ENCODE measurements at regions not wholly inside any gene's neighbourhood (a gene's known extent, or its start where the extent isn't known, plus 50 kb on each side); places are given as distances from the start of the nearest gene placed in this dataset.

DNA sequence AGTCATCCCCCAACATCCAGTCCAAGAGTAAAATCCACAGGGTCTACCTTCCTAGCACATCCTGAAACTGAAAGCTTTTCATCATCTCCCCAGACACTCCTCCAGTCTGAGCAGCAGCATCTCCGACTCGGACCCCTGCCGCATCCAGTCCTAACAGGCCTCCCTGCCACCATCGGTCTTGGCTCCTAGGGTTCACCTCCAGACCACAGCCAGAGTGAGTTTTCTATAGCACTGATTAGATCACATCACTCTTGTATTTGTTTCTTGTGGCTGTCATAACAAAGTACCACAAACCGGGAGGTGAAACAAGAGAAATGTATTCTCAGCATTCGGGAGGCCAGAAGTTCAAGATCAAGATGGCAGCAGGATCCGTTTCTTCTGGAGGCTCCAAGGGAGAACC lies 187.8 kb downstream of the TOMM20 start:
- no peak for TF ChIP-seq NFIC (IDR thresholded peaks at IDR 0.05; ENCODE audit: borderline replicate concordance)
- no peaks in the 10 kb centered on the region for H3F3A ChIP-seq (replicated peaks; ENCODE audit: insufficient read depth)
- no peak overlapping the region for H3K27ac ChIP-seq (ENCODE audit: low read depth in 2 of 2, low read length in 1 of 2)
- POLR2A ChIA-PET, result no interaction called here
- no peak overlapping the region for H3K4me3 ChIP-seq (ENCODE audit: low read depth in 2 of 2, low read length in 1 of 2)
- 93% methylated on average over 7 of the region's 7 CpGs for WGBS (ENCODE audit: low lambda C conversion rate)
- H3K4me1 ChIP-seq (ENCODE audit: control insufficient read depth in 1 of 2, insufficient read depth in 2 of 2, low read depth in 1 of 2, low read length in 1 of 2), result no peaks in the 10 kb centered on the region
- H3K9me3 ChIP-seq, result no peaks in the 10 kb centered on the region
- H3K79me2 ChIP-seq (ENCODE audit: insufficient read depth), result no peaks in the 10 kb centered on the region
- no peaks in the 10 kb centered on the region for H3K27me3 ChIP-seq (ENCODE audit: insufficient read depth)
- H4K20me1 ChIP-seq (ENCODE audit: insufficient read depth), result no peaks in the 10 kb centered on the region
- H3K4me2 ChIP-seq, result no peak overlapping the region
- CTCF ChIA-PET, result interaction anchor here (1.4 kb wide), 1 partner anchor 143 kb away, joined by 4 read pairs; no protein-coding TSS in a partner anchor
- H3K36me3 ChIP-seq (replicated peaks in 1 of 2; ENCODE audit: control insufficient read depth in 1 of 2, insufficient read depth in 2 of 2, low read length in 1 of 2), result no peaks in the 10 kb centered on the region
- no peak overlapping the region for H3K9ac ChIP-seq
- DNase-seq, result no peak
- H3K9me2 ChIP-seq, result no peaks in the 10 kb centered on the region
- H2AFZ ChIP-seq (ENCODE audit: low read depth), result no peak overlapping the region

DNA sequence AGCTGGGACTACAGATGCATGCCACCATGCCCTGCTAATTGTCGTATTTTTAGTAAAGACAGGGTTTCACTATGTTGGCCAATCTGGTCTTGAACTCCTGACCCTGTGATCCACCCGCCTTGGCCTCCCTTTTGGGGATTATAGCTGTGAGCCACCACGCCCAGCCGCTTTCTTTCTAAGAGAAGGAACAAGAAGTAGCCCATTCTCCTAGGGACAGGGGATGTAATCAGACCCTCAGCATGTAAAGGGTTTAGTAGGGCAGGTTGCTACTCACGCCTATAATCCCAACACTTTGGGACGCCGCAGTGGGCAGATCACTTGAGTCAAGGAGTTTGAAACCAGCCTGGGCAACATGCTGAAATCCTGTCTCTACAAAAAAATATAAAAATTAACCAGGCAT lies 189.7 kb downstream of the TOMM20 start:
- no peaks in the 10 kb centered on the region for H3K9me3 ChIP-seq
- 63% methylated on average over 6 of the region's 7 CpGs for WGBS (ENCODE audit: low lambda C conversion rate)
- H3K4me2 ChIP-seq, result no peak overlapping the region
- no peak overlapping the region for H3K4me3 ChIP-seq (ENCODE audit: low read depth in 2 of 2, low read length in 1 of 2)
- ChIA-PET CTCF (no interaction called here), POLR2A (no interaction called here)
- no peaks in the 10 kb centered on the region for H3K36me3 ChIP-seq (replicated peaks in 1 of 2; ENCODE audit: control insufficient read depth in 1 of 2, insufficient read depth in 2 of 2, low read length in 1 of 2)
- H2AFZ ChIP-seq (ENCODE audit: low read depth), result no peak overlapping the region
- H3K9ac ChIP-seq, result no peak overlapping the region
- H3F3A ChIP-seq (replicated peaks; ENCODE audit: insufficient read depth), result peaks cover 6% of the 10 kb centered on the region
- no peaks in the 10 kb centered on the region for H3K79me2 ChIP-seq (ENCODE audit: insufficient read depth)
- H4K20me1 ChIP-seq (ENCODE audit: insufficient read depth), result no peaks in the 10 kb centered on the region
- no peaks in the 10 kb centered on the region for H3K4me1 ChIP-seq (ENCODE audit: control insufficient read depth in 1 of 2, insufficient read depth in 2 of 2, low read depth in 1 of 2, low read length in 1 of 2)
- no peak for DNase-seq
- no peaks in the 10 kb centered on the region for H3K27me3 ChIP-seq (ENCODE audit: insufficient read depth)
- TF ChIP-seq TAF1 (IDR thresholded peaks at IDR 0.05; ENCODE audit: borderline replicate concordance, low read depth, low read length) (no peak), JUND (IDR thresholded peaks at IDR 0.05) (no peak), RFX5 (IDR thresholded peaks at IDR 0.05; ENCODE audit: low read length) (no peak), FOXM1 (IDR thresholded peaks at IDR 0.05; ENCODE audit: low read depth) (no peak), RXRA (IDR thresholded peaks at IDR 0.05; ENCODE audit: borderline replicate concordance, low read depth) (no peak), ELF1 (IDR thresholded peaks at IDR 0.05) (no peak), GATA2 (CRISPR knock-in tag; IDR thresholded peaks at IDR 0.05) (no peak), TCF12 (IDR thresholded peaks at IDR 0.05) (no peak)
- TF ChIP-seq, protein P1, sequence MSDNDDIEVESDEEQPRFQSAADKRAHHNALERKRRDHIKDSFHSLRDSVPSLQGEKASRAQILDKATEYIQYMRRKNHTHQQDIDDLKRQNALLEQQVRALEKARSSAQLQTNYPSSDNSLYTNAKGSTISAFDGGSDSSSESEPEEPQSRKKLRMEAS (IDR thresholded peaks at IDR 0.05; ENCODE audit: low read depth), result no peak
- TF ChIP-seq, protein P2, sequence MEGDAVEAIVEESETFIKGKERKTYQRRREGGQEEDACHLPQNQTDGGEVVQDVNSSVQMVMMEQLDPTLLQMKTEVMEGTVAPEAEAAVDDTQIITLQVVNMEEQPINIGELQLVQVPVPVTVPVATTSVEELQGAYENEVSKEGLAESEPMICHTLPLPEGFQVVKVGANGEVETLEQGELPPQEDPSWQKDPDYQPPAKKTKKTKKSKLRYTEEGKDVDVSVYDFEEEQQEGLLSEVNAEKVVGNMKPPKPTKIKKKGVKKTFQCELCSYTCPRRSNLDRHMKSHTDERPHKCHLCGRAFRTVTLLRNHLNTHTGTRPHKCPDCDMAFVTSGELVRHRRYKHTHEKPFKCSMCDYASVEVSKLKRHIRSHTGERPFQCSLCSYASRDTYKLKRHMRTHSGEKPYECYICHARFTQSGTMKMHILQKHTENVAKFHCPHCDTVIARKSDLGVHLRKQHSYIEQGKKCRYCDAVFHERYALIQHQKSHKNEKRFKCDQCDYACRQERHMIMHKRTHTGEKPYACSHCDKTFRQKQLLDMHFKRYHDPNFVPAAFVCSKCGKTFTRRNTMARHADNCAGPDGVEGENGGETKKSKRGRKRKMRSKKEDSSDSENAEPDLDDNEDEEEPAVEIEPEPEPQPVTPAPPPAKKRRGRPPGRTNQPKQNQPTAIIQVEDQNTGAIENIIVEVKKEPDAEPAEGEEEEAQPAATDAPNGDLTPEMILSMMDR (IDR thresholded peaks at IDR 0.05), result no peak
- TF ChIP-seq, protein P3, sequence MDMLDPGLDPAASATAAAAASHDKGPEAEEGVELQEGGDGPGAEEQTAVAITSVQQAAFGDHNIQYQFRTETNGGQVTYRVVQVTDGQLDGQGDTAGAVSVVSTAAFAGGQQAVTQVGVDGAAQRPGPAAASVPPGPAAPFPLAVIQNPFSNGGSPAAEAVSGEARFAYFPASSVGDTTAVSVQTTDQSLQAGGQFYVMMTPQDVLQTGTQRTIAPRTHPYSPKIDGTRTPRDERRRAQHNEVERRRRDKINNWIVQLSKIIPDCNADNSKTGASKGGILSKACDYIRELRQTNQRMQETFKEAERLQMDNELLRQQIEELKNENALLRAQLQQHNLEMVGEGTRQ (IDR thresholded peaks at IDR 0.05; ENCODE audit: borderline replicate concordance, low read depth, low read length), result no peak
- TF ChIP-seq, protein P4, sequence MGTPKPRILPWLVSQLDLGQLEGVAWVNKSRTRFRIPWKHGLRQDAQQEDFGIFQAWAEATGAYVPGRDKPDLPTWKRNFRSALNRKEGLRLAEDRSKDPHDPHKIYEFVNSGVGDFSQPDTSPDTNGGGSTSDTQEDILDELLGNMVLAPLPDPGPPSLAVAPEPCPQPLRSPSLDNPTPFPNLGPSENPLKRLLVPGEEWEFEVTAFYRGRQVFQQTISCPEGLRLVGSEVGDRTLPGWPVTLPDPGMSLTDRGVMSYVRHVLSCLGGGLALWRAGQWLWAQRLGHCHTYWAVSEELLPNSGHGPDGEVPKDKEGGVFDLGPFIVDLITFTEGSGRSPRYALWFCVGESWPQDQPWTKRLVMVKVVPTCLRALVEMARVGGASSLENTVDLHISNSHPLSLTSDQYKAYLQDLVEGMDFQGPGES (IDR thresholded peaks at IDR 0.05; ENCODE audit: low read depth, low read length), result no peak
- TF ChIP-seq, protein P5, sequence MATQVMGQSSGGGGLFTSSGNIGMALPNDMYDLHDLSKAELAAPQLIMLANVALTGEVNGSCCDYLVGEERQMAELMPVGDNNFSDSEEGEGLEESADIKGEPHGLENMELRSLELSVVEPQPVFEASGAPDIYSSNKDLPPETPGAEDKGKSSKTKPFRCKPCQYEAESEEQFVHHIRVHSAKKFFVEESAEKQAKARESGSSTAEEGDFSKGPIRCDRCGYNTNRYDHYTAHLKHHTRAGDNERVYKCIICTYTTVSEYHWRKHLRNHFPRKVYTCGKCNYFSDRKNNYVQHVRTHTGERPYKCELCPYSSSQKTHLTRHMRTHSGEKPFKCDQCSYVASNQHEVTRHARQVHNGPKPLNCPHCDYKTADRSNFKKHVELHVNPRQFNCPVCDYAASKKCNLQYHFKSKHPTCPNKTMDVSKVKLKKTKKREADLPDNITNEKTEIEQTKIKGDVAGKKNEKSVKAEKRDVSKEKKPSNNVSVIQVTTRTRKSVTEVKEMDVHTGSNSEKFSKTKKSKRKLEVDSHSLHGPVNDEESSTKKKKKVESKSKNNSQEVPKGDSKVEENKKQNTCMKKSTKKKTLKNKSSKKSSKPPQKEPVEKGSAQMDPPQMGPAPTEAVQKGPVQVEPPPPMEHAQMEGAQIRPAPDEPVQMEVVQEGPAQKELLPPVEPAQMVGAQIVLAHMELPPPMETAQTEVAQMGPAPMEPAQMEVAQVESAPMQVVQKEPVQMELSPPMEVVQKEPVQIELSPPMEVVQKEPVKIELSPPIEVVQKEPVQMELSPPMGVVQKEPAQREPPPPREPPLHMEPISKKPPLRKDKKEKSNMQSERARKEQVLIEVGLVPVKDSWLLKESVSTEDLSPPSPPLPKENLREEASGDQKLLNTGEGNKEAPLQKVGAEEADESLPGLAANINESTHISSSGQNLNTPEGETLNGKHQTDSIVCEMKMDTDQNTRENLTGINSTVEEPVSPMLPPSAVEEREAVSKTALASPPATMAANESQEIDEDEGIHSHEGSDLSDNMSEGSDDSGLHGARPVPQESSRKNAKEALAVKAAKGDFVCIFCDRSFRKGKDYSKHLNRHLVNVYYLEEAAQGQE (IDR thresholded peaks at IDR 0.05; ENCODE audit: low read depth, low read length), result no peak
- H3K9me2 ChIP-seq, result no peaks in the 10 kb centered on the region
- H3K27ac ChIP-seq (ENCODE audit: low read depth in 2 of 2, low read length in 1 of 2), result no peak overlapping the region

Data from SK-N-SH (cell line).